ENCODE measurements at regions not wholly inside any gene's neighbourhood (a gene's known extent, or its start where the extent isn't known, plus 50 kb on each side); places are given as distances from the start of the nearest gene placed in this dataset.

DNA sequence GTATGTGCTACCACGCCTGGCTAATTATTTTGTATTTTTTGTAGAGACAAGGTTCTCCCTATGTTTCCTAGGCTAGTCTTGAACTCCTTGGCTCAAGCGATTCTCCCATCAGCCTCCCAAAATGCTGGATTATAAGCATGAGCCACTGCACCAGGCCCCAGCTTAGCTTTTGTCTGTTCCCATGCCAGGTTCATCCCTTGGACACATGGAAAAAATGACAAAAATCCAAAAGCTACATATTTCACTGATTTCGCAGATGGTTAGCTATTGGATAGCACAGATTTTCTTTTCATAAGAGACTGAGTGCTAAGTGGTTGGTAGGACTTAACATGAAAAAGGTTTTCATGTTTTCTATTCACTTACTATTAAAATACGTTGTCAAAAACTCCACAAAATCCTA lies 286.6 kb upstream of the KITLG start:
- no peaks in the 10 kb centered on the region for H3K9me3 ChIP-seq (replicated peaks in 1 of 2; ENCODE audit: control insufficient read depth in 2 of 2, insufficient read depth in 1 of 2, low read depth in 1 of 2, low read length in 2 of 2)

GRCh38 chr12:88865537-88865936 lies 285.3 kb upstream of the KITLG start:
- Histone ChIP-seq H2AFZ (ENCODE audit: low read length) (no peak overlapping the region), H2BK12ac (ENCODE audit: low read length) (no peak overlapping the region), H3K23ac (ENCODE audit: low read depth, low read length, poor library complexity) (no peak overlapping the region), H3K4me2 (ENCODE audit: insufficient read depth, low read length, poor library complexity, severe bottlenecking) (no peak overlapping the region), H3K4me3 (ENCODE audit: low read length in 2 of 2) (no peak overlapping the region), H3K27ac (replicated peaks; ENCODE audit: low read length) (no peak overlapping the region), H2BK15ac (ENCODE audit: low read length) (no peak overlapping the region), H3K27me3 (ENCODE audit: control insufficient read depth in 3 of 3, insufficient read depth in 3 of 3, low read depth in 1 of 3, low read length in 3 of 3) (no peaks in the 10 kb centered on the region), H4K91ac (ENCODE audit: low read depth, low read length, poor library complexity) (no peak overlapping the region), H2BK120ac (ENCODE audit: low read depth, low read length) (no peak overlapping the region), H3K4ac (ENCODE audit: low read length) (no peak overlapping the region), H3K14ac (ENCODE audit: low read length) (no peak overlapping the region), H3K9me3 (replicated peaks in 1 of 2; ENCODE audit: control insufficient read depth in 2 of 2, insufficient read depth in 1 of 2, low read depth in 1 of 2, low read length in 2 of 2) (no peaks in the 10 kb centered on the region), H3K79me1 (ENCODE audit: low read depth, low read length) (no peaks in the 10 kb centered on the region), H3K18ac (ENCODE audit: low read length) (no peak overlapping the region), H3K36me3 (replicated peaks in 1 of 2; ENCODE audit: control insufficient read depth in 2 of 2, insufficient read depth in 2 of 2, low read length in 2 of 2) (no peaks in the 10 kb centered on the region), H4K8ac (ENCODE audit: low read depth, low read length) (no peak overlapping the region), H3K4me1 (ENCODE audit: control insufficient read depth in 2 of 2, insufficient read depth in 1 of 2, low read depth in 1 of 2, low read length in 2 of 2) (no peaks in the 10 kb centered on the region), H2BK5ac (ENCODE audit: low read length) (no peak overlapping the region), H3K9ac (ENCODE audit: low read depth, low read length, poor library complexity) (no peak overlapping the region), H2AK5ac (ENCODE audit: low read depth, low read length) (no peak overlapping the region)
- DNase-seq (ENCODE audit: low spot score) = no peak
- no CpG with 5 or more reads among the region's 1 CpG for WGBS, 2 donors (ENCODE audit: extremely low coverage in 2 of 2, insufficient read length in 2 of 2, insufficient replicate concordance in 1 of 2)

More for the DNA sequence above, 286.6 kb upstream of the KITLG start:
- Histone ChIP-seq H3K4me3 (ENCODE audit: low read length in 2 of 2) (no peak overlapping the region), H3K4me2 (ENCODE audit: insufficient read depth, low read length, poor library complexity, severe bottlenecking) (no peak overlapping the region), H3K4me1 (ENCODE audit: control insufficient read depth in 2 of 2, insufficient read depth in 1 of 2, low read depth in 1 of 2, low read length in 2 of 2) (no peaks in the 10 kb centered on the region), H2AK5ac (ENCODE audit: low read depth, low read length) (no peak overlapping the region), H3K4ac (ENCODE audit: low read length) (no peak overlapping the region), H3K79me1 (ENCODE audit: low read depth, low read length) (no peaks in the 10 kb centered on the region), H3K9ac (ENCODE audit: low read depth, low read length, poor library complexity) (no peak overlapping the region), H4K8ac (ENCODE audit: low read depth, low read length) (no peak overlapping the region), H4K91ac (ENCODE audit: low read depth, low read length, poor library complexity) (no peak overlapping the region), H2BK15ac (ENCODE audit: low read length) (no peak overlapping the region), H2BK120ac (ENCODE audit: low read depth, low read length) (no peak overlapping the region), H3K36me3 (replicated peaks in 1 of 2; ENCODE audit: control insufficient read depth in 2 of 2, insufficient read depth in 2 of 2, low read length in 2 of 2) (no peaks in the 10 kb centered on the region), H2BK5ac (ENCODE audit: low read length) (no peak overlapping the region), H3K27me3 (ENCODE audit: control insufficient read depth in 3 of 3, insufficient read depth in 3 of 3, low read depth in 1 of 3, low read length in 3 of 3) (no peaks in the 10 kb centered on the region), H3K27ac (replicated peaks; ENCODE audit: low read length) (no peak overlapping the region), H2AFZ (ENCODE audit: low read length) (no peak overlapping the region), H3K18ac (ENCODE audit: low read length) (no peak overlapping the region), H3K23ac (ENCODE audit: low read depth, low read length, poor library complexity) (no peak overlapping the region), H3K14ac (ENCODE audit: low read length) (no peak overlapping the region), H2BK12ac (ENCODE audit: low read length) (no peak overlapping the region)
- no CpG with 5 or more reads among the region's 4 CpGs for WGBS, 2 donors (ENCODE audit: extremely low coverage in 2 of 2, insufficient read length in 2 of 2, insufficient replicate concordance in 1 of 2)
- no peak for DNase-seq (ENCODE audit: low spot score)

DNA sequence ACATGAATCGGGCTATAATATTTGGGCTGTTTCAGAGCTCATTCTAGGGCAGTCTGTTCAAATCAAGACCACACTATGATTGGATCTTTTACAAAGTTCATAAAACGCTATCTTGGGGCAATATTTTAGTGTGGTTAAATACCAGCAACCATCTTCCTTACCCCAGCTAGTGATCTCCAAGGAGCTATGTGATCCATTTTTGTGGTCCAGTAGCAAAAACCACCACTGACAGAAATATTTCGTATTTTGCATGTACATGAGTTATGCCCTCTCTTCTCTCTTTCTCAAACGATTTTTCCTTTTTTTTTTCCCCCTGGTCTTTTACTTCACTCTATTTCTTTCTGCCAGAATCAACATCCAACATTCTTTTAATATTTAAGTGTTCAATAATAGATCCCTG lies 280.6 kb upstream of the KITLG start:
- no peak overlapping the region for H2AFZ ChIP-seq (ENCODE audit: low read length)
- H2AK5ac ChIP-seq (ENCODE audit: low read depth, low read length) = no peak overlapping the region
- H3K14ac ChIP-seq (ENCODE audit: low read length) = no peak overlapping the region
- H3K9ac ChIP-seq (ENCODE audit: low read depth, low read length, poor library complexity) = no peak overlapping the region
- H3K18ac ChIP-seq (ENCODE audit: low read length) = no peak overlapping the region
- no peaks in the 10 kb centered on the region for H3K9me3 ChIP-seq (replicated peaks in 1 of 2; ENCODE audit: control insufficient read depth in 2 of 2, insufficient read depth in 1 of 2, low read depth in 1 of 2, low read length in 2 of 2)
- WGBS, 2 donors (ENCODE audit: extremely low coverage in 2 of 2, insufficient read length in 2 of 2, insufficient replicate concordance in 1 of 2) = 100% methylated on average over 1 of the region's 4 CpGs; no CpG with 5 or more reads in 1 of the 2 donors
- H2BK15ac ChIP-seq (ENCODE audit: low read length) = no peak overlapping the region
- H3K36me3 ChIP-seq (replicated peaks in 1 of 2; ENCODE audit: control insufficient read depth in 2 of 2, insufficient read depth in 2 of 2, low read length in 2 of 2) = no peaks in the 10 kb centered on the region
- DNase-seq (ENCODE audit: low spot score) = no peak
- no peak overlapping the region for H4K8ac ChIP-seq (ENCODE audit: low read depth, low read length)
- H3K4me1 ChIP-seq (ENCODE audit: control insufficient read depth in 2 of 2, insufficient read depth in 1 of 2, low read depth in 1 of 2, low read length in 2 of 2) = no peaks in the 10 kb centered on the region
- no peak overlapping the region for H2BK5ac ChIP-seq (ENCODE audit: low read length)
- H3K23ac ChIP-seq (ENCODE audit: low read depth, low read length, poor library complexity) = no peak overlapping the region
- H4K91ac ChIP-seq (ENCODE audit: low read depth, low read length, poor library complexity) = no peak overlapping the region
- H3K4me3 ChIP-seq (ENCODE audit: low read length in 2 of 2) = no peak overlapping the region
- no peak overlapping the region for H3K4me2 ChIP-seq (ENCODE audit: insufficient read depth, low read length, poor library complexity, severe bottlenecking)
- no peaks in the 10 kb centered on the region for H3K27me3 ChIP-seq (ENCODE audit: control insufficient read depth in 3 of 3, insufficient read depth in 3 of 3, low read depth in 1 of 3, low read length in 3 of 3)
- H2BK12ac ChIP-seq (ENCODE audit: low read length) = no peak overlapping the region
- no peak overlapping the region for H2BK120ac ChIP-seq (ENCODE audit: low read depth, low read length)
- no peak overlapping the region for H3K4ac ChIP-seq (ENCODE audit: low read length)
- no peaks in the 10 kb centered on the region for H3K79me1 ChIP-seq (ENCODE audit: low read depth, low read length)
- H3K27ac ChIP-seq (replicated peaks; ENCODE audit: low read length) = no peak overlapping the region

DNA sequence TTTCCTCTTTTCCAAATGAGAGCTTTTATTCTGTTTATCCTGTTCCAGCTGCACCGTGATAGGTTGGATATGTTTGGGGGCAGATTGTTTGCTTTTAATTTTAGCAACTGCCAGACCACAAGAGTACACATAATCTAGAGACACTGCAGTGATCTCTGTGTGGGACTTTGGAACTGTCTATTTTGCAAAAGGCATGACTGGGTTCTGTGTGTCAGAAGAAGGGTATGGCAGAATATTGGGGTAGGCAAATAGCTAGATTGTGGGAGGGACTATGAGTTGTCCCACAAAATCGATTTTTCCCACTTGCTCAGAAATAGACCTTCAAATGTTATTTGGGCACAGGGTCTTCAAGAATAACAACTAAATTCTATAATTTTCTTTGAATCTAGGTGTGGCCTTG lies 275.9 kb upstream of the KITLG start:
- Histone ChIP-seq H2BK15ac (ENCODE audit: low read length) (no peak overlapping the region), H3K4ac (ENCODE audit: low read length) (no peak overlapping the region), H3K4me3 (ENCODE audit: low read length in 2 of 2) (no peak overlapping the region), H3K23ac (ENCODE audit: low read depth, low read length, poor library complexity) (no peak overlapping the region), H2AK5ac (ENCODE audit: low read depth, low read length) (no peak overlapping the region), H2BK5ac (ENCODE audit: low read length) (no peak overlapping the region), H3K36me3 (replicated peaks in 1 of 2; ENCODE audit: control insufficient read depth in 2 of 2, insufficient read depth in 2 of 2, low read length in 2 of 2) (no peaks in the 10 kb centered on the region), H3K79me1 (ENCODE audit: low read depth, low read length) (no peaks in the 10 kb centered on the region), H4K91ac (ENCODE audit: low read depth, low read length, poor library complexity) (no peak overlapping the region), H2BK120ac (ENCODE audit: low read depth, low read length) (no peak overlapping the region), H3K9ac (ENCODE audit: low read depth, low read length, poor library complexity) (no peak overlapping the region), H2AFZ (ENCODE audit: low read length) (no peak overlapping the region), H4K8ac (ENCODE audit: low read depth, low read length) (no peak overlapping the region), H3K4me1 (ENCODE audit: control insufficient read depth in 2 of 2, insufficient read depth in 1 of 2, low read depth in 1 of 2, low read length in 2 of 2) (no peaks in the 10 kb centered on the region), H3K9me3 (replicated peaks in 1 of 2; ENCODE audit: control insufficient read depth in 2 of 2, insufficient read depth in 1 of 2, low read depth in 1 of 2, low read length in 2 of 2) (no peaks in the 10 kb centered on the region), H3K18ac (ENCODE audit: low read length) (no peak overlapping the region), H3K4me2 (ENCODE audit: insufficient read depth, low read length, poor library complexity, severe bottlenecking) (no peak overlapping the region), H3K14ac (ENCODE audit: low read length) (no peak overlapping the region), H2BK12ac (ENCODE audit: low read length) (no peak overlapping the region), H3K27me3 (ENCODE audit: control insufficient read depth in 3 of 3, insufficient read depth in 3 of 3, low read depth in 1 of 3, low read length in 3 of 3) (no peaks in the 10 kb centered on the region), H3K27ac (replicated peaks; ENCODE audit: low read length) (no peak overlapping the region)
- WGBS, 2 donors (ENCODE audit: extremely low coverage in 2 of 2, insufficient read length in 2 of 2, insufficient replicate concordance in 1 of 2) = no CpG with 5 or more reads among the region's 2 CpGs
- DNase-seq (ENCODE audit: low spot score) = no peak

Measured in neuronal stem cell (in vitro differentiated cells).